ENCODE measurements at regions not wholly inside any gene's neighbourhood (a gene's known extent, or its start where the extent isn't known, plus 50 kb on each side); places are given as distances from the start of the nearest gene placed in this dataset.
"Not testable (repeated sequence)": the region's sequence is repeated elsewhere in the genome, so short reads cannot be mapped to it uniquely, and the experiment has no call there.

DNA sequence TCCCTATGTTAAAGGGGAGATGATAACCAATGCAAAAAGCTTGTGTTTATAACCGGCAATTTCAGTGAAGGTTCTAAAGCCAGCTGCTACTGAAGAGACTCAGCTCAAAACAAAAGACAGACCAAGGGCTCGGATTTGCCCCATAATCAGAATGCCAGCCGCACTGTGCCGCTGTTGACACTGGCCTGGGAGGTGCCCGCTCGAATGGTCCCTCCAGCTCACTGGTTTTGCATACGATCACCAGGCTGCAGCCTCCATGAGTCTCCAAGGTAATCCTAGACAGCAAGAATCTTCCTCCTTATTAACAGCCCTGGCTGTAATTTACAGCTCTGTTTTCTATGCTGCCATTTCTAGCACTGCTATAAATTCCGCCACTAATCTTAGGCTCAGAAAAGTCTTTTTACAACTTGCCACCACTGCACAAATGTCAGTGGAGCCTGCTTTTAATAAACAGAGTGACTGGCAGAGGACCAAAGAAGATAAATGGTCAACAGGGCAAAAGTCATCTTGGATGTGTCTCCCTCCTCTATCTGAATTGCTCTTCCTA is 155.7 kb upstream of the SH3BP4 start:
- no peak for DNase-seq

DNA sequence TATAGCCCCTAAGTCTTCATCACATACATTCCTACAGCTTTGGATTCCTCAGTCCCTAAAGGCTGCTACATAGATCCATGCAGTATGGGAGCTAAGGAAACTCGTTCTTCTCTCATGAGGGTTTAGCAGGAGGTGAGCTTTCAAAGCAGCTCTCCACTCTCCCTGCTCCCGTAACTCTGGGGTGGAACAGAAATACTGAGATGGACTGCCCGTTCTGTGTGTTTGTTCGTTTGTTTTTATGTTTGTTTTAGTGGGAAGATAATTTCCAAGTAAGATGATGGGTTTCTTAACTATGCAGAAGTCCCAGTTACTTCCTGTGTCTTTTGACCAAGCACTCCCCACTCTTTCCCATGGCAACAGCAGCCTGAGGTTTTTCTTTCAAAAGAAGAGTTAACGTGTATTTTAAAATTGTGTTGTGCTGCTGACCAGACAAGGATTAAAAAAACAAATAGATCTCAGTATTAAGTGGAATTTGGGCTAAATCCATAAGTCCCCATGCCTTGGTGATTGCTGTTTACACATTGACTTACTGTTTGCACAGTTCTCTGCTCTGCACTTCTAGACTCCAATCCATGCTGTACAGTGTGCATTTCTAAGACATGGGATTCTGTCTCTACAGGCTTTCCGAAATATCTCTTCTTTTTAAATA is 156.4 kb upstream of the SH3BP4 start:
- no peak for DNase-seq

DNA sequence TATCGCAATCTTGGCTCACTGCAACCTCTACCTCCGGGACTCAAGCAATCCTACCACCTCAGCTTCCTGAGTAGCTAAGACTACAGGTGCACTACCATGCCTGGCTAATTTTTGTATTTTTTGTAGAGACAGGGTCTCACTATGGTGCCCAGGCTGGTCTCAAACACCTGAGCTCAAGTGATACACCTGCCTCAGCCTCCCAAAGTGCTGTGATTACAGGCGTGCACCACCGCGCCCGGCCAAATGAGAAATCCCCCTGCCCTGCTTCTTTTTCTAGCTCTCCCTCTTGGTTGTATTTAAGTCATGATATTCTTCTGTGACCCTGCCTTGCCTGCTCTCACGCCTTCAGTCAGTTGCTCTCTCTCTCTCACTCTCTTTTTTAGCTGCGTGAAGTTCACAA is 157.0 kb upstream of the SH3BP4 start:
- DNase-seq, result no peak

- no peak for DNase-seq
Measured at GRCh38 chr2:234793212-234793785, 158.5 kb upstream of the SH3BP4 start.

GRCh38 chr2:234792621-234793022 is 159.2 kb upstream of the SH3BP4 start:
- no peak for DNase-seq

DNA sequence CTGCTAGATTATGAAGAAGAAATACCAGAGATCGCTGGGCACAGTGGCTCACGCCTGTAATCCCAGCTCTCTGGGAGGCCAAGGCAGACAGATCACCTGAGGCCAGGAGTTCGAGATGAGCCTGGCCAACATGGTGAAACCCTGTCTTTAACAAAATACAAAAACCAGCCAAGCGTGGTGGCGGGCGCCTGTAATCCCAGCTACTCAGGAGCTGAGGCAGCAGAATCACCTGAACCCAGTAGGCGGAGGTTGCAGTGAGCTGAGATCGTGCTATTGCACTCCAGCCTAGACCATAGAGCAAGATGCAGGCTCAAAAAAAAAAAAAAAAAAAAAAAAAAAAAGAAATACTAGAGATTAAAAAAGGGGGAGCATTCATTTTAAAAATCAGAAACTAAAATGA is 159.7 kb upstream of the SH3BP4 start:
- not testable (repeated sequence) for DNase-seq

GRCh38 chr2:234790380-234790779 is 161.4 kb upstream of the SH3BP4 start:
- DNase-seq, result no peak

DNA sequence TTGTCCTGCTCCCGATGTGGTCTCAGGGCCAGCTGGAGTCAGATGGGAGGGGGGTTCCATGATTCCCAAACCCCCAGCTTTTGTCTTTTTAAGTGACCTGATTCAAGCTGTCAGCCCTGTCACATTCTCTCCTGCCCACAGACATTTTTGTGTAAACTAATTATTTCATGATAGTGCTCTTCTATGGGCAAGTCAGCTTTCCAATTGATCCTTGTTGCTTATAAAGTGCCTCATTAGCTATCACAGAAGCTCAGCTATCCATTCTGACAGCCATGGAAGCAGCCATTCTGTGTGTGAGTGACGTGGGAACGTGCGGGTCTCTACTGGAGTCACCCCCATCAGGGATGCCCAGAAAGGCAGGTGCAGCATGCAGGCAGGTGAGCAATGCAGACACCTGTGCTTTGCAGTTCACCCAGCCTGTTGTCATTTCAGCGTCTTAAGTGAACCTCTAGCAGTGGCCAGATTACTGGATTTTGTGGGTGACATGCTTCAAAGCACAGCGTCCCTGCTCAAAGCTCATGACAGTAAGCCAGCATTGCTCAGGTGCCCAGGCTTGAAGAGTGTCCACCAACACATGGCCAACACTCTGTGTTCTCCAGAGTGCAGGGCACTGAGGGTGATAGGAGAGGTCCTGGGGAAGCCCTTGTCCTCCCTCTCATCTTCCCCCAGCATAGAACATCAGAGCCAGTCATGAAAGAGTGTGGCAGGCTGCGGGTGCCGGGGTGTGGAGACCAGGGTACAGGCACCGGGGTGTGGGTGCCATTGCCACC is 162.1 kb upstream of the SH3BP4 start:
- no peak for DNase-seq

- DNase-seq, result no peak
Measured at GRCh38 chr2:234788841-234789240, 163.0 kb upstream of the SH3BP4 start.

DNA sequence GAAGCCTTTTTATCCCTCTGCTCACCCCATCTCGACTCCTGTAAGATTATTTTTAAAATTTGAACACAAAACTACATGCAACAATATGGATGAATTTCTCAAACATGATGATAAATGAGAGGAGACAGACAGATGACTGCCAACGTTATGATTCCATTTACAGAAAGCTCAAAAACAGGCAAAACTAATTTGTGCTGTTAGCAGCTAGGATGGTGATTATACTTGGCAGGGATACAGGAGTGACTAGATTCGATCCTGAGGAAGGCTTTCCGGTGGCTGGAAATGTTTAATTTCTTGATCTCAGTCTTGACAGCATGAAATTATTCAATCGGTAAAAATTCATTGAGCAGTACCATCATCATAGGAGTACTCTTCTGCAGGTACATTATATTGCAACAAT is 163.4 kb upstream of the SH3BP4 start:
- no peak for DNase-seq

GRCh38 chr2:234787114-234787513 is 164.7 kb upstream of the SH3BP4 start:
- DNase-seq, result no peak

GRCh38 chr2:234773764-234774409 is 177.9 kb upstream of the SH3BP4 start:
- no peak for DNase-seq

DNA sequence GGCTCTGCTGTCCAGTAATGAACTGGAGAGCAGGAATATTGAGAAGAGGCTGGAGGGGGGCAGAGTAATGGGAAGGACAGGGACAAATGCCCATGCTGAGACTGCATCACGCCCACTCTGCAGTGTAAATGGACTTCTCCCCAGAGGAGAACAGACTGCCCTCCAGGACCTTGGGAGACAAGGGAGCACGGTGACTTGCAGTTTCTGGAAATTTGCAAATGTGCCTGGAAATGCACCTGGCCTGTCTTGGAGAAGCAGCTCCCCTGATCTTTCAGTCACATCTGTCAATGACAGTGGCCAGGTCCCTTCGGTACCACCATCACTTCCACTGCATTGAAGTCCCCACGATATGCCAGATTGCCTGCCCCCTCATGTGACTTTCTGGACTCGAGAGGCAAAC is 178.7 kb upstream of the SH3BP4 start:
- no peak for DNase-seq

GRCh38 chr2:234772733-234773060 is 179.1 kb upstream of the SH3BP4 start:
- DNase-seq, result no peak

- DNase-seq, result no peak
Measured at GRCh38 chr2:234771980-234772732, 179.7 kb upstream of the SH3BP4 start.

DNA sequence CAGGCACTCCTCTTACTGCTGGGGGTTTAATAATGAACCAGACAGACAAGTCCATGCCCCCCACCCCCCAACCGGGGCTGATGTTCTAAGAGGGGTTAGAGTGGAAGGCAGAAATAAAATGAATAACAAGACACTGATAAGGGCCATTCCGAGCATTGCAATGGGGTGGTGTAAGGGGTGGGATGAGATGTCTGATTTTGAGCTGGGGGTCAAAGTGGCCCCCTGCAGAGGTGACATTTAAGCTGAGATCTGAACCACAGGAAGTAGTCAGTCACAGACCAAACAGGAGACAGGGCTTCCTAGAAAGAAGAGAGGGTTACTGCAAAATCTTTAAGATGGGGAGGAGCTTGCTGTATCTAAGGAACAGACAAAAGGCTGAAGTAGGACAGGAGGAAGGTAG is 180.6 kb upstream of the SH3BP4 start:
- DNase-seq, result no peak

DNA sequence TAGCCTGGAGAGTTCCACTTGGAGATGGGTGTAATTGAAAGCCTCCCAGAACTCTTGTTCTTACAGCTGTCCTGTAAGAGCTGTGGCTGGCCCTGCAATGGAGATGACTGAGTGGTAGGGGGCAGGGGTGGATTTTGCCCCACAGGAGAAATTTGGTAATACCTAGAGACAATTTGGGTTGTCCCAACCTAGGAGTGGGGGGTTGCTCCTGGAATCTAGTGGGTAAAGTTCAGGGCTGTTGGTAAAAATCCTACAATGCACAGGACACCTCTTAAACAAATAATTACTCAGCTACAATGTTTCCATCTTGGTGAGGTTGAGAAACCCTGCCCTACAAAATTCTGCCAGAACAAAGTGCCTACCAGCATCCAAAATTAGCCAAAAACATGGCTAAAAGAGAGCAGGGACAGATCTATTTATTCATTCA is 181.1 kb upstream of the SH3BP4 start:
- DNase-seq, result no peak

GRCh38 chr2:234770031-234770506 is 181.7 kb upstream of the SH3BP4 start:
- DNase-seq, result no peak

DNA sequence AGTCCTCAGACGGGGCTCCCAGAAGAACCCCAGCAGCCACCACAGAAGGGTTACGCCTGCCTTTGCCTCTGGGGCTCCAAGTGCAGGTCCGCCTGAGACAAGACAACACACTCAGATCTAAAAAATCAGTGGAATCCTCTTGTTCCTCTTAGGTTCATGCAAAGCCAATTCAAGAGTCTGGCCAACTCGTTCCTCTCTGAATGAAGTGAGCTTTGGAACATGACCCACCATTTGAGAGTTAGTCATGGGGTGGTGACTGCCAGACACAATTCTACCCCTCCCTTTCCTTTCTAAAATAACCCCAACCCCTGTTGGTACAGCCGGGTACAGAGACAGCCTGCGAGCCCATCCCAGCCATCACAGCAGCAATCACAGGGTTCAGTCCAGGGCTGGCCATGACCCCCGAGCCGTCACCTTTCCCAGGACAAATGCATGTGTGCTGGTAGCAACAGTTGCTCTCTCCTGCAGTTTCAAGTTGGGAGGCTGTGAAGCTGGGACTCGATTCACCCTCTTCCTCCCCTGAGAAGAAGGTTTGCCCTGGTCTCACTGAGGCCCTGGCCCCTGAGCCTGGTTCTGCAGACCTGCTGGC is 183.1 kb upstream of the SH3BP4 start:
- no peak for DNase-seq

DNA sequence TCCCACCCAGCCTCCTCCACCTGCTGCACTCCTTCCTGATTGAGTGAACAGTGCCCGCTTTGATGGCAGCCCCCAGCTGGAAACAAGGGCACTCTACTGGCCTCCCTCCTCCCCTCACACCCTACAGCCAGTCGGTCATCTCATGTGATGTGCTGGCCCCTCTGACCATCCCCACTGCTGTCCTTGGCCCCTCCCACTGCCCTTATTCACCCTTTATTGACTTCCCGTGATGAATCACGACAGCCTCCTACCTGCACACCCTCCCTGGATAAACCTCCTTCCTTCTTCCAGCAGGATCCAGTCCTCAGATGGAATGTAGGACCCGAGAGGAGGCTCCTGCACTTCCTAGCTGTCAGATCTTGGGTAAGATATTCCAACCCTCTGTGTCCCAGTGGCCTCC is 186.5 kb upstream of the SH3BP4 start:
- no peak for DNase-seq

DNA sequence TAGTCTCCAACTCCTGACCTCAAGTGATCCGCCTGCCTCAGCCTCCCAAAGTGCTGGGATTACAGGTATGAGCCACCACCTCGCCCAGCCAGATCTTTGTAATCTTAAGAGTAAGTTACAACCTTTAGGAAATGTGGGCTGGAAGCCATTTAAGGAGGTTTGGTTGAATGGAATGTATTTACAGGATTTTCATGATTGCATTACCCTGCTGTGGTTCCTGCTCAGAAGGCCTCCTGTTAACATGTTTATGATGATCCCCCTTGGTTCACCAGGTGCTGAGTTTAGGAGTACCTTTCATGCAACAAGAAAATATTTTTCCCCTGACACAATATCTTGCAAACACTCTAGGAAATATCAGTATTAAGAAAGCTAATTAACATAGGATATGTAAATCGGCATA is 187.4 kb upstream of the SH3BP4 start:
- no peak for DNase-seq

All from activated T-cell treated with anti-CD3 and anti-CD28 coated beads for 4 hours (primary cell).